ENCODE measurements at regions not wholly inside any gene's neighbourhood (a gene's known extent, or its start where the extent isn't known, plus 50 kb on each side); places are given as distances from the start of the nearest gene placed in this dataset.

- intact Hi-C loops (cut with micrococcal nuclease) = loop anchor here (1.0 kb wide), 1 partner anchor 8 kb away; no protein-coding TSS in a partner anchor
- H3K36me3 Mint-ChIP-seq (ENCODE audit: low read depth) = peaks cover 11% of the 10 kb centered on the region
These were observed 52.5 kb upstream of the TRIM43 start for GRCh38 chr2:95539290-95539689.

GRCh38 chr2:95539836-95540235 lies 52.0 kb upstream of the TRIM43 start:
- no peak for DNase-seq (ENCODE audit: low spot score)
- no peak overlapping the region for H3K4me3 Mint-ChIP-seq
- H3K27ac Mint-ChIP-seq = peak overlapping the region; percentile 69
- H3K27me3 Mint-ChIP-seq (ENCODE audit: insufficient read depth) = peaks cover 3% of the 10 kb centered on the region
- peaks cover 8% of the 10 kb centered on the region for H3K9me3 Mint-ChIP-seq
- H3K36me3 Mint-ChIP-seq (ENCODE audit: low read depth) = peaks cover 7% of the 10 kb centered on the region
- intact Hi-C loops (cut with micrococcal nuclease) = loop anchor here (1.0 to 2.0 kb wide), 2 partner anchors 9 to 13 kb away; no protein-coding TSS in a partner anchor
- peaks cover 22% of the 10 kb centered on the region for H3K4me1 Mint-ChIP-seq (ENCODE audit: low read depth)

More at GRCh38 chr2:95539290-95539689, 52.5 kb upstream of the TRIM43 start:
- H3K27ac Mint-ChIP-seq = peak overlapping the region; percentile 61
- peaks cover 8% of the 10 kb centered on the region for H3K9me3 Mint-ChIP-seq
- peaks cover 3% of the 10 kb centered on the region for H3K27me3 Mint-ChIP-seq (ENCODE audit: insufficient read depth)
- no peak for DNase-seq (ENCODE audit: low spot score)
- H3K4me1 Mint-ChIP-seq (ENCODE audit: low read depth) = peaks cover 22% of the 10 kb centered on the region
- no peak overlapping the region for H3K4me3 Mint-ChIP-seq
